H1 (cell line): ENCODE measurements at regions not wholly inside any gene's neighbourhood (a gene's known extent, or its start where the extent isn't known, plus 50 kb on each side); places are given as distances from the start of the nearest gene placed in this dataset.
"Not testable (repeated sequence)": the region's sequence is repeated elsewhere in the genome, so short reads cannot be mapped to it uniquely, and the experiment has no call there.

Source experiments
- CTCF ChIA-PET: fragments of 300-600 bp; sonication (Branson Sonifier 250); formaldehyde crosslinking; loops from one replicate; lab custom pipeline; 2021; ENCODE audit not compliant: partially characterized antibody; lab: Charles Lee
- POLR2A ChIA-PET: fragments of 300-600 bp; sonication (Branson Sonifier 250); formaldehyde crosslinking; loops from one replicate; lab custom pipeline; 2021; ENCODE audit warnings: inconsistent platforms; ENCODE audit not compliant: partially characterized antibody; lab: Charles Lee
- DNase-seq, 2 experiments: peaks; one replicate each; pipeline versions ENCODE4 v3.0.0 to v3.0.0-alpha.2; 2010 to 2022; ENCODE audit warnings: low spot score in 2 of 2, low read depth in 1 of 2, mixed read lengths in 1 of 2
- FAIRE-seq: peaks from 2 replicates; lab custom pipeline; 2011; peaks lifted over from hg19 to GRCh38; lab: Jason Lieb, UNC
- H2AFZ ChIP-seq: 2 replicates; pipeline ENCODE4 v1.8.1; 2012; ENCODE audit warnings: low read length, inconsistent platforms
- H2AK5ac ChIP-seq: 2 replicates; pipeline ENCODE4 v1.6.1; 2013; ENCODE audit warnings: low read depth, low read length
- H2BK120ac ChIP-seq: replicated peaks from 2 replicates; pipeline ENCODE3; 2013; ENCODE audit warnings: low read depth, low read length, inconsistent platforms
- H2BK12ac ChIP-seq: 2 replicates; pipeline ENCODE4 v1.6.1; 2013; ENCODE audit warnings: low read depth, low read length
- H2BK15ac ChIP-seq: 2 replicates; pipeline ENCODE4 v1.6.1; 2013; ENCODE audit warnings: low read length
- H2BK20ac ChIP-seq: 2 replicates; pipeline ENCODE4 v1.6.1; 2013; ENCODE audit warnings: low read length
- H2BK5ac ChIP-seq: 2 replicates; pipeline ENCODE4 v1.6.1; 2013; ENCODE audit warnings: low read depth, low read length
- H3K14ac ChIP-seq: 2 replicates; pipeline ENCODE4 v1.6.1; 2013; ENCODE audit warnings: inconsistent platforms; ENCODE audit not compliant: insufficient read length
- H3K18ac ChIP-seq: 2 replicates; pipeline ENCODE4 v1.6.1; 2013; ENCODE audit warnings: low read length; ENCODE audit errors: extremely low read depth
- H3K23ac ChIP-seq: 2 replicates; pipeline ENCODE4 v1.6.1; 2013; ENCODE audit warnings: inconsistent platforms; ENCODE audit not compliant: insufficient read length
- H3K23me2 ChIP-seq: 2 replicates; pipeline ENCODE4 v1.6.1; 2013; ENCODE audit warnings: low read depth, low read length
- H3K27ac ChIP-seq: 2 replicates; pipeline ENCODE4 v1.6.1; 2011; ENCODE audit warnings: low read depth, low read length, inconsistent platforms
- H3K27me3 ChIP-seq, 4 experiments: replicated peaks in 1 of 4; 1 replicate in 1 of 4; 2 replicates in 3 of 4; pipeline versions ENCODE4 v1.6.1 to v1.8.1; 2011 to 2013; ENCODE audit warnings: low read length in 3 of 4, mild to moderate bottlenecking in 3 of 4, inconsistent platforms in 2 of 4, mixed read lengths in 2 of 4, moderate library complexity in 1 of 4; ENCODE audit not compliant: control insufficient read depth in 3 of 4, insufficient read depth in 3 of 4; ENCODE audit errors: extremely low read depth in 1 of 4
- H3K36me3 ChIP-seq, 4 experiments: 2 replicates each; pipeline versions ENCODE4 v1.6.1 to v1.8.1; 2011 to 2013; ENCODE audit warnings: mild to moderate bottlenecking in 4 of 4, low read length in 3 of 4, moderate library complexity in 2 of 4, control low read depth in 1 of 4, inconsistent platforms in 1 of 4; ENCODE audit not compliant: insufficient read depth in 4 of 4, control insufficient read depth in 2 of 4
- H3K4ac ChIP-seq: replicated peaks from 2 replicates; pipeline ENCODE3; 2013; ENCODE audit warnings: low read length, low read depth, mixed read lengths, inconsistent platforms; ENCODE audit not compliant: insufficient read length
- H3K4me1 ChIP-seq, 4 experiments: replicated peaks in 1 of 4; 1 replicate in 1 of 4; 2 replicates in 3 of 4; pipeline versions ENCODE4 v1.6.1 to v1.8.1; 2011 to 2013; ENCODE audit warnings: low read length in 3 of 4, inconsistent platforms in 2 of 4, mixed read lengths in 1 of 4; ENCODE audit not compliant: insufficient read depth in 4 of 4, control insufficient read depth in 3 of 4
- H3K4me2 ChIP-seq, 2 experiments: 2 replicates each; pipeline versions ENCODE4 v1.6.1 to v1.8.1; 2011 to 2013; ENCODE audit warnings: low read depth in 2 of 2, low read length in 2 of 2, control low read depth in 1 of 2, inconsistent platforms in 1 of 2, mild to moderate bottlenecking in 1 of 2; ENCODE audit not compliant: insufficient read depth in 1 of 2
- H3K4me3 ChIP-seq, 4 experiments: fragments of 200-600, 300-600 bp in 1 of 4; sonication (generic), shearing (Covaris generic), sonication (Bioruptor Twin) in 1 of 4; 2 replicates each; pipeline versions ENCODE4 v1.5.1 to v1.8.1; 2011 to 2016; ENCODE audit warnings: low read length in 4 of 4, low read depth in 3 of 4, control low read depth in 2 of 4, inconsistent platforms in 2 of 4, mild to moderate bottlenecking in 2 of 4, mixed read lengths in 1 of 4, moderate library complexity in 1 of 4; ENCODE audit not compliant: insufficient read depth in 2 of 4; ENCODE audit errors: extremely low read depth in 1 of 4
- H3K56ac ChIP-seq: replicated peaks from 2 replicates; pipeline ENCODE3; 2013; ENCODE audit warnings: low read depth, mild to moderate bottlenecking, mixed read lengths, low read length, inconsistent platforms; ENCODE audit not compliant: insufficient read length
- H3K79me1 ChIP-seq: 2 replicates; pipeline ENCODE4 v1.6.1; 2013; ENCODE audit warnings: low read depth, low read length, control low read depth
- H3K79me2 ChIP-seq, 2 experiments: 2 replicates each; pipeline versions ENCODE4 v1.6.1 to v1.8.1; 2012 to 2013; ENCODE audit warnings: low read length in 2 of 2, mild to moderate bottlenecking in 2 of 2, inconsistent platforms in 1 of 2; ENCODE audit not compliant: insufficient read depth in 2 of 2, control insufficient read depth in 1 of 2
- H3K9ac ChIP-seq, 4 experiments: replicated peaks in 1 of 4; 1 replicate in 1 of 4; 2 replicates in 3 of 4; pipeline versions ENCODE4 v1.6.1 to v1.8.1; 2011 to 2013; ENCODE audit warnings: low read depth in 3 of 4, low read length in 3 of 4, control low read depth in 2 of 4, mild to moderate bottlenecking in 2 of 4, moderate library complexity in 2 of 4, inconsistent platforms in 1 of 4; ENCODE audit errors: extremely low read depth in 1 of 4
- H3K9me3 ChIP-seq, 2 experiments: 2 replicates each; pipeline versions ENCODE4 v1.6.1 to v1.8.1; 2012 to 2013; ENCODE audit warnings: mild to moderate bottlenecking in 2 of 2, moderate library complexity in 2 of 2, control low read depth in 1 of 2, inconsistent platforms in 1 of 2, low read depth in 1 of 2, low read length in 1 of 2, mixed read lengths in 1 of 2; ENCODE audit not compliant: insufficient read depth in 2 of 2
- H4K20me1 ChIP-seq, 2 experiments: replicated peaks in 1 of 2; 2 replicates each; pipeline versions ENCODE3 to v1.8.1; 2011 to 2013; ENCODE audit warnings: inconsistent platforms in 2 of 2, low read length in 2 of 2, mild to moderate bottlenecking in 1 of 2; ENCODE audit not compliant: insufficient read depth in 2 of 2, control insufficient read depth in 1 of 2
- H4K5ac ChIP-seq: 2 replicates; pipeline ENCODE4 v1.6.1; 2013; ENCODE audit warnings: low read length, low read depth, mixed read lengths, inconsistent platforms; ENCODE audit not compliant: insufficient read length
- H4K8ac ChIP-seq: 2 replicates; pipeline ENCODE4 v1.8.0; 2013; ENCODE audit warnings: mild to moderate bottlenecking, moderate library complexity, low read length, inconsistent platforms; ENCODE audit not compliant: insufficient read depth; ENCODE audit errors: extremely low read depth
- H4K91ac ChIP-seq: replicated peaks from 2 replicates; pipeline ENCODE3; 2013; ENCODE audit warnings: low read length, mixed read lengths, inconsistent platforms; ENCODE audit not compliant: insufficient read length

DNA sequence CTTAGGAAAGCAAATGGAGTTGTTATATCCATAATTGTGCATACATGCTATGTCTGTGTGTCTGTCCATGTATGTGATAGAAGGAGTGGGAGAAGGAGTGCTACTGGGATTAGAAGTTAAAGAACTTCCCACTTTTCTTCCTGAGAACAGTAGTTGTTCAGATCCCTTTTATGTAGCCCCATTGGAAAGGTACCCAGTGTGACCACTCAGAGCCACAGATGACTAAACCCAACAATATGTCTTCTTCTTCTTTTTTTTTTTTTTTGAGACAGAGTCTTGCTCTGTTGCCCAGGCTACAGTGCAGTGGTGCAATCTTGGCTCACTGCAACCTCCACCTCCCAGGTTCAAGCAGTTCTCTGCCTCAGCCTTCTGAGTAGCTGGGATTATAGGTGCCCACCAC lies 176.7 kb upstream of the MAP1B start:
- H3K56ac ChIP-seq, H3K27ac ChIP-seq, H4K5ac ChIP-seq, DNase-seq, H3K9me3 ChIP-seq, POLR2A ChIA-PET, H4K91ac ChIP-seq, H3K4ac ChIP-seq, H3K14ac ChIP-seq, FAIRE-seq, H2BK20ac ChIP-seq, H2AK5ac ChIP-seq, H3K36me3 ChIP-seq, H3K23me2 ChIP-seq, H4K8ac ChIP-seq, H3K4me1 ChIP-seq, H2BK15ac ChIP-seq, H2AFZ ChIP-seq, H2BK120ac ChIP-seq, H3K79me2 ChIP-seq, CTCF ChIA-PET, H2BK5ac ChIP-seq, H3K9ac ChIP-seq, H3K23ac ChIP-seq, H3K18ac ChIP-seq, H2BK12ac ChIP-seq, H3K4me2 ChIP-seq, H4K20me1 ChIP-seq, H3K79me1 ChIP-seq, H3K4me3 ChIP-seq, H3K27me3 ChIP-seq: not testable (repeated sequence)
